Endothelial cell of umbilical vein (primary cell): ENCODE measurements at regions not wholly inside any gene's neighbourhood (a gene's known extent, or its start where the extent isn't known, plus 50 kb on each side); places are given as distances from the start of the nearest gene placed in this dataset.

Source experiments
- BruUV-seq: library from RNA; stranded (reverse); fragments of 400-500 nt; replicated peaks from 2 replicates; lab custom pipeline; 2021; lab: Mats Ljungman, UMichigan
- CTCF ChIA-PET: fragments of 300-600, 350-600 bp; sonication (Branson Sonifier 250); formaldehyde crosslinking; loops from one replicate; lab custom pipeline; 2021; ENCODE audit warnings: antibody characterized with exemption, inconsistent platforms; lab: Charles Lee
- POLR2A ChIA-PET: fragments of 300-600, 350-600 bp; sonication (Branson Sonifier 250); formaldehyde crosslinking; loops from one replicate; lab custom pipeline; 2021; ENCODE audit warnings: antibody characterized with exemption, inconsistent platforms; lab: Charles Lee
- DNase-seq: peaks from one replicate; pipeline ENCODE4 v3.0.0-alpha.2; 2011; ENCODE audit warnings: low read depth, low spot score
- FAIRE-seq: peaks from 2 replicates; lab custom pipeline; 2011; peaks lifted over from hg19 to GRCh38; lab: Jason Lieb, UNC
- H2AFZ ChIP-seq: 2 replicates; pipeline ENCODE4 v1.6.0; 2012; ENCODE audit warnings: low read depth, low read length, control low read depth, inconsistent platforms
- H3K27ac ChIP-seq: 2 replicates; pipeline ENCODE4 v1.5.1; 2011; ENCODE audit warnings: low read depth, mild to moderate bottlenecking, control low read depth, low read length, moderate library complexity; ENCODE audit not compliant: insufficient read depth
- H3K27me3 ChIP-seq, 2 experiments: 2 replicates each; pipeline versions ENCODE4 v1.6.0 to v1.6.1; 2011; ENCODE audit warnings: low read length in 2 of 2, mixed read lengths in 1 of 2; ENCODE audit not compliant: control insufficient read depth in 2 of 2, insufficient read depth in 2 of 2
- H3K36me3 ChIP-seq, 2 experiments: 2 replicates in 1 of 2; 3 replicates in 1 of 2; pipeline ENCODE4 v1.5.1; 2011; ENCODE audit warnings: low read length in 2 of 2, mild to moderate bottlenecking in 1 of 2, moderate library complexity in 1 of 2; ENCODE audit not compliant: control insufficient read depth in 2 of 2, insufficient read depth in 2 of 2; ENCODE audit errors: extremely low read depth in 1 of 2
- H3K4me1 ChIP-seq: 3 replicates; pipeline ENCODE4 v1.5.1; 2011; ENCODE audit warnings: mild to moderate bottlenecking, low read length; ENCODE audit not compliant: control insufficient read depth, insufficient read depth; ENCODE audit errors: extremely low read depth
- H3K4me2 ChIP-seq: 2 replicates; pipeline ENCODE4 v1.6.1; 2011; ENCODE audit warnings: low read length, control low read depth, mixed read lengths; ENCODE audit not compliant: insufficient read depth
- H3K4me3 ChIP-seq, 3 experiments: fragments of 200-600 bp in 1 of 3; sonication (generic), shearing (Covaris generic) in 1 of 3; replicated peaks in 1 of 3; 2 replicates each; pipeline ENCODE4 v1.5.1; 2011 to 2016; ENCODE audit warnings: control low read depth in 3 of 3, low read length in 3 of 3, mild to moderate bottlenecking in 2 of 3, inconsistent platforms in 1 of 3, low read depth in 1 of 3, moderate library complexity in 1 of 3; ENCODE audit not compliant: insufficient read depth in 1 of 3
- H3K79me2 ChIP-seq: 2 replicates; pipeline ENCODE4 v1.6.0; 2012; ENCODE audit warnings: low read length, inconsistent platforms; ENCODE audit not compliant: control insufficient read depth, insufficient read depth
- H3K9ac ChIP-seq: replicated peaks from 2 replicates; pipeline ENCODE3; 2011; ENCODE audit warnings: low read length, control low read depth; ENCODE audit not compliant: insufficient read depth; ENCODE audit errors: extremely low read depth
- H3K9me1 ChIP-seq: replicated peaks from 3 replicates; pipeline ENCODE4 v1.6.0; 2011; ENCODE audit warnings: mild to moderate bottlenecking, low read length; ENCODE audit not compliant: control insufficient read depth, insufficient read depth; ENCODE audit errors: extremely low read depth
- H3K9me3 ChIP-seq: replicated peaks from 2 replicates; pipeline ENCODE4 v1.5.1; 2012; ENCODE audit warnings: low read length, inconsistent platforms; ENCODE audit not compliant: control insufficient read depth, insufficient read depth
- H4K20me1 ChIP-seq: replicated peaks from 2 replicates; pipeline ENCODE3; 2011; ENCODE audit warnings: mild to moderate bottlenecking, low read length; ENCODE audit not compliant: control insufficient read depth, insufficient read depth; ENCODE audit errors: extremely low read depth
- EZH2 ChIP-seq: IDR thresholded peaks from 2 replicates; pipeline ENCODE4 v1.6.1; 2012; ENCODE audit warnings: borderline replicate concordance, low read depth, mild to moderate bottlenecking, moderate library complexity, low read length, inconsistent platforms; ENCODE audit not compliant: severe bottlenecking
- FOS ChIP-seq: IDR thresholded peaks from 2 replicates; pipeline ENCODE4 v1.6.1; 2011; ENCODE audit warnings: mild to moderate bottlenecking, low read length, moderate library complexity, borderline replicate concordance; ENCODE audit not compliant: insufficient read depth
- GATA2 ChIP-seq: IDR thresholded peaks from 2 replicates; pipeline ENCODE4 v1.7.0; 2011; ENCODE audit warnings: low read depth, mild to moderate bottlenecking, moderate library complexity, mixed read lengths, low read length; ENCODE audit not compliant: insufficient read length, insufficient read depth
- JUN ChIP-seq: IDR thresholded peaks from 2 replicates; pipeline ENCODE4 v1.6.1; 2011; ENCODE audit warnings: borderline replicate concordance, low read depth; ENCODE audit not compliant: insufficient read length, insufficient read depth
- MAX ChIP-seq: IDR thresholded peaks from 2 replicates; pipeline ENCODE4 v1.6.1; 2011; ENCODE audit not compliant: insufficient read depth, insufficient read length
- MYC ChIP-seq: IDR thresholded peaks from one replicate; pipeline ENCODE4 v1.6.1; 2011; ENCODE audit warnings: mild to moderate bottlenecking, low read depth, low read length
- POLR2A ChIP-seq: IDR thresholded peaks from 2 replicates; pipeline ENCODE4 v1.6.1; 2012; ENCODE audit warnings: low read depth, mild to moderate bottlenecking, control low read depth, low read length
- POLR2AphosphoS5 ChIP-seq: IDR thresholded peaks from 2 replicates; pipeline ENCODE4 v1.6.1; 2012; ENCODE audit warnings: low read depth, mild to moderate bottlenecking, control low read depth, low read length, moderate library complexity; ENCODE audit not compliant: insufficient read depth
- dilution Hi-C: fragments of 300-500 bp; cut with MboI; formaldehyde crosslinking; loops from one replicate; pipeline ENCODE4 v1.15.0; 2019; ENCODE audit warnings: low sequenced_read_pairs; ENCODE audit not compliant: extremely low pct_ligation_motif_present
- intact Hi-C: fragments of 100-400 bp; cut with micrococcal nuclease; formaldehyde crosslinking; loops from one replicate; pipeline ENCODE4 v1.10.0; 2022
- TF ChIP-seq, protein P1 (sequence below), 2 donors: IDR thresholded peaks; 1 replicate in 1 of 2; 2 replicates in 1 of 2; pipeline ENCODE4 v1.5.1; 2011; ENCODE audit warnings: low read length in 2 of 2, mild to moderate bottlenecking in 2 of 2, moderate library complexity in 2 of 2, control low read depth in 1 of 2, inconsistent platforms in 1 of 2, low read depth in 1 of 2; ENCODE audit not compliant: insufficient read depth in 1 of 2; ENCODE audit errors: extremely low read depth in 1 of 2

DNA sequence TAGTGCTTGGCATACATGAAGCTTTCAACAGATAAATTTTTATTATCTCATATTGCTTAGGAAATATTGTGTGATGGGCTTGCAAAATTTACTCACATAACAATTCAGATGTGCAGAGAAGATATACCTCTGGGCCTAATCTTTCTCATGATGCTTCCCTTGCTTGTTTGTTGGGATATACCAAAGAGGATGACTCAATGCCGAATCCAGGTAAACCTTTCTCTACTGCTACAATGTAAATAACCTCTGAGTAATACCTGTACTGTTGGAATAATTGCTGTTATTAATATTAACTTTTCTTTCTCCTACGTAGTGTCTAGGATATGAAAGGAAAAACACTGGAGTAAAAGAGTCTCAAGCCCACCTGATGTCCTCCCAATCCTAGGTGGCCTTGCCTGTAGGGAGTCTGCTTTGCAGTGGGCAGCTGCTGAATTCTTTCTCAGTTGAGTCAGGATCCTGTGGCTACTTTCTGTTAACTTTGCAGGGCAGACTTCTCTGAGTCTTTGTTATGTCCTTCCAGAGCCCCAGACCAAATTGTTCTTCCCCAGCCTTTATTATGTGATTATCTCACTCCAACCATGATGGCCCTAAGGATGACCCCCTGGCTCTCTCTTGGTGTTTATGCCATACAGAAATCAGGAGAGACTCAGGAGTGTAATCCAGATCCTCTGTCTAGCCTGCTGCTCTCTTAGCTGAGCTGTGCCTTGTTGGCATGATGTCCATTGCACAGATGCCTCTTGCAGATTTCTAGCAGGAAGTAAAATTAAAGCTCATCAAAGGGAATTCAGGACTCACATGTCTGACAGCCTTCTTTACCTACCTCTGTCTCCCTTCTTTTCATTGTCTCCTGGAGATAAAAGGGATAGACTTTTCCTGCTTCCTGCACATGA is 208.1 kb downstream of the SNX18 start:
- Histone ChIP-seq H4K20me1 (no peaks in the 10 kb centered on the region), H3K79me2 (no peaks in the 10 kb centered on the region), H3K9ac (no peak overlapping the region), H3K9me3 (no peaks in the 10 kb centered on the region), H3K27ac (no peak overlapping the region), H2AFZ (no peak overlapping the region), H3K27me3 (peaks cover 10 to 18% of the 10 kb centered on the region in 2 experiments), H3K4me1 (no peaks in the 10 kb centered on the region), H3K4me3 (no peak overlapping the region), H3K9me1 (no peaks in the 10 kb centered on the region), H3K4me2 (no peak overlapping the region), H3K36me3 (no peaks in the 10 kb centered on the region)
- dilution Hi-C loops (no loop called here), intact Hi-C loops (no loop called here)
- no TSS peak for BruUV-seq
- ChIA-PET POLR2A (no interaction called here), CTCF (interaction anchor here (2.0 kb wide), 1 partner anchor 142 kb away, joined by 4 read pairs; no protein-coding TSS in a partner anchor)
- no peak for FAIRE-seq
- TF ChIP-seq FOS, result no peak
- no peak for TF ChIP-seq JUN
- TF ChIP-seq EZH2, result no peak
- no peak for TF ChIP-seq MYC
- no peak for TF ChIP-seq POLR2AphosphoS5
- TF ChIP-seq, protein P1, sequence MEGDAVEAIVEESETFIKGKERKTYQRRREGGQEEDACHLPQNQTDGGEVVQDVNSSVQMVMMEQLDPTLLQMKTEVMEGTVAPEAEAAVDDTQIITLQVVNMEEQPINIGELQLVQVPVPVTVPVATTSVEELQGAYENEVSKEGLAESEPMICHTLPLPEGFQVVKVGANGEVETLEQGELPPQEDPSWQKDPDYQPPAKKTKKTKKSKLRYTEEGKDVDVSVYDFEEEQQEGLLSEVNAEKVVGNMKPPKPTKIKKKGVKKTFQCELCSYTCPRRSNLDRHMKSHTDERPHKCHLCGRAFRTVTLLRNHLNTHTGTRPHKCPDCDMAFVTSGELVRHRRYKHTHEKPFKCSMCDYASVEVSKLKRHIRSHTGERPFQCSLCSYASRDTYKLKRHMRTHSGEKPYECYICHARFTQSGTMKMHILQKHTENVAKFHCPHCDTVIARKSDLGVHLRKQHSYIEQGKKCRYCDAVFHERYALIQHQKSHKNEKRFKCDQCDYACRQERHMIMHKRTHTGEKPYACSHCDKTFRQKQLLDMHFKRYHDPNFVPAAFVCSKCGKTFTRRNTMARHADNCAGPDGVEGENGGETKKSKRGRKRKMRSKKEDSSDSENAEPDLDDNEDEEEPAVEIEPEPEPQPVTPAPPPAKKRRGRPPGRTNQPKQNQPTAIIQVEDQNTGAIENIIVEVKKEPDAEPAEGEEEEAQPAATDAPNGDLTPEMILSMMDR (IDR thresholded peaks at IDR 0.05; ENCODE audit: extremely low read depth in 1 of 2, insufficient read depth in 1 of 2, low read depth in 1 of 2, low read length in 2 of 2), result no peak
- TF ChIP-seq POLR2A, result no peak
- TF ChIP-seq MAX, result no peak
- TF ChIP-seq GATA2, result no peak
- DNase-seq, result no peak
